ENCODE measurements at regions not wholly inside any gene's neighbourhood (a gene's known extent, or its start where the extent isn't known, plus 50 kb on each side); places are given as distances from the start of the nearest gene placed in this dataset.

- H3K9me3 Mint-ChIP-seq (ENCODE audit: unreplicated experiment): no peaks in the 10 kb centered on the region
- no peaks in the 10 kb centered on the region for H3K4me1 Mint-ChIP-seq (ENCODE audit: unreplicated experiment)
- H3K27me3 Mint-ChIP-seq (ENCODE audit: unreplicated experiment): peaks cover 12% of the 10 kb centered on the region
- no peaks in the 10 kb centered on the region for H3K36me3 Mint-ChIP-seq (ENCODE audit: unreplicated experiment)
- no peak overlapping the region for H3K27ac Mint-ChIP-seq (ENCODE audit: unreplicated experiment)
- no peak for TF ChIP-seq CTCF (IDR thresholded peaks at IDR 0.05)
- H3K4me3 Mint-ChIP-seq (ENCODE audit: unreplicated experiment): no peak overlapping the region
- DNase-seq (ENCODE audit: extremely low spot score, unreplicated experiment): no peak
These were observed 189.4 kb upstream of the MTPN start for GRCh38 chr7:136166521-136166920.

GRCh38 chr7:136163340-136163801 lies 186.2 kb upstream of the MTPN start:
- no peaks in the 10 kb centered on the region for H3K4me1 Mint-ChIP-seq (ENCODE audit: unreplicated experiment)
- peaks cover 18% of the 10 kb centered on the region for H3K27me3 Mint-ChIP-seq (ENCODE audit: unreplicated experiment)
- no peak for TF ChIP-seq CTCF (IDR thresholded peaks at IDR 0.05)
- H3K4me3 Mint-ChIP-seq (ENCODE audit: unreplicated experiment): no peak overlapping the region
- no peaks in the 10 kb centered on the region for H3K9me3 Mint-ChIP-seq (ENCODE audit: unreplicated experiment)
- DNase-seq (ENCODE audit: extremely low spot score, unreplicated experiment): no peak
- H3K36me3 Mint-ChIP-seq (ENCODE audit: unreplicated experiment): no peaks in the 10 kb centered on the region
- H3K27ac Mint-ChIP-seq (ENCODE audit: unreplicated experiment): no peak overlapping the region

GRCh38 chr7:136150311-136150710 lies 173.2 kb upstream of the MTPN start:
- no peak for DNase-seq (ENCODE audit: extremely low spot score, unreplicated experiment)
- Mint-ChIP-seq H3K4me1 (ENCODE audit: unreplicated experiment) (peaks cover 5% of the 10 kb centered on the region), H3K4me3 (ENCODE audit: unreplicated experiment) (no peak overlapping the region), H3K27ac (ENCODE audit: unreplicated experiment) (no peak overlapping the region), H3K36me3 (ENCODE audit: unreplicated experiment) (no peaks in the 10 kb centered on the region), H3K27me3 (ENCODE audit: unreplicated experiment) (peaks cover 14% of the 10 kb centered on the region), H3K9me3 (ENCODE audit: unreplicated experiment) (no peaks in the 10 kb centered on the region)
- TF ChIP-seq CTCF (IDR thresholded peaks at IDR 0.05): no peak

GRCh38 chr7:136148920-136149319 lies 171.8 kb upstream of the MTPN start:
- no peak for DNase-seq (ENCODE audit: extremely low spot score, unreplicated experiment)
- Mint-ChIP-seq H3K9me3 (ENCODE audit: unreplicated experiment) (no peaks in the 10 kb centered on the region), H3K27me3 (ENCODE audit: unreplicated experiment) (peaks cover 7% of the 10 kb centered on the region), H3K4me1 (ENCODE audit: unreplicated experiment) (peaks cover 5% of the 10 kb centered on the region), H3K27ac (ENCODE audit: unreplicated experiment) (no peak overlapping the region), H3K4me3 (ENCODE audit: unreplicated experiment) (no peak overlapping the region), H3K36me3 (ENCODE audit: unreplicated experiment) (no peaks in the 10 kb centered on the region)
- TF ChIP-seq CTCF (IDR thresholded peaks at IDR 0.05): no peak

GRCh38 chr7:136146925-136147324 lies 169.8 kb upstream of the MTPN start:
- H3K27ac Mint-ChIP-seq (ENCODE audit: unreplicated experiment): no peak overlapping the region
- H3K27me3 Mint-ChIP-seq (ENCODE audit: unreplicated experiment): peaks cover 7% of the 10 kb centered on the region
- DNase-seq (ENCODE audit: extremely low spot score, unreplicated experiment): no peak
- TF ChIP-seq CTCF (IDR thresholded peaks at IDR 0.05): no peak
- H3K36me3 Mint-ChIP-seq (ENCODE audit: unreplicated experiment): no peaks in the 10 kb centered on the region
- H3K4me3 Mint-ChIP-seq (ENCODE audit: unreplicated experiment): no peak overlapping the region
- no peaks in the 10 kb centered on the region for H3K9me3 Mint-ChIP-seq (ENCODE audit: unreplicated experiment)
- peaks cover 5% of the 10 kb centered on the region for H3K4me1 Mint-ChIP-seq (ENCODE audit: unreplicated experiment)

Measured in osteocyte (in vitro differentiated cells).